ENCODE measurements at regions not wholly inside any gene's neighbourhood (a gene's known extent, or its start where the extent isn't known, plus 50 kb on each side); places are given as distances from the start of the nearest gene placed in this dataset.

GRCh38 chr7:41038211-41038610, 664.7 kb downstream of the INHBA start:
- intact Hi-C loops (cut with DNase I): no loop called here
- Histone ChIP-seq H3K4me3 (no peak overlapping the region), H3K27ac (no peak overlapping the region), H3K4me1 (replicated peaks) (no peaks in the 10 kb centered on the region), H3K27me3 (replicated peaks; ENCODE audit: insufficient read depth) (no peaks in the 10 kb centered on the region), H3K36me3 (no peaks in the 10 kb centered on the region), H3K9me3 (no peaks in the 10 kb centered on the region)
- no peak for DNase-seq (ENCODE audit: low spot score)
- TF ChIP-seq POLR2A (IDR thresholded peaks at IDR 0.05) (no peak), POLR2AphosphoS5 (IDR thresholded peaks at IDR 0.05) (no peak), CTCF (IDR thresholded peaks at IDR 0.05) (no peak)
- WGBS: 81% methylated on average over 5 of the region's 5 CpGs

GRCh38 chr7:41037691-41038090, 665.2 kb downstream of the INHBA start:
- H3K36me3 ChIP-seq: no peaks in the 10 kb centered on the region
- H3K9me3 ChIP-seq: no peaks in the 10 kb centered on the region
- DNase-seq (ENCODE audit: low spot score): no peak
- intact Hi-C loops (cut with DNase I): no loop called here
- no peaks in the 10 kb centered on the region for H3K4me1 ChIP-seq (replicated peaks)
- 93% methylated on average over 5 of the region's 5 CpGs for WGBS
- TF ChIP-seq POLR2A (IDR thresholded peaks at IDR 0.05) (no peak), POLR2AphosphoS5 (IDR thresholded peaks at IDR 0.05) (no peak), CTCF (IDR thresholded peaks at IDR 0.05) (no peak)
- no peak overlapping the region for H3K4me3 ChIP-seq
- no peak overlapping the region for H3K27ac ChIP-seq
- no peaks in the 10 kb centered on the region for H3K27me3 ChIP-seq (replicated peaks; ENCODE audit: insufficient read depth)

DNA sequence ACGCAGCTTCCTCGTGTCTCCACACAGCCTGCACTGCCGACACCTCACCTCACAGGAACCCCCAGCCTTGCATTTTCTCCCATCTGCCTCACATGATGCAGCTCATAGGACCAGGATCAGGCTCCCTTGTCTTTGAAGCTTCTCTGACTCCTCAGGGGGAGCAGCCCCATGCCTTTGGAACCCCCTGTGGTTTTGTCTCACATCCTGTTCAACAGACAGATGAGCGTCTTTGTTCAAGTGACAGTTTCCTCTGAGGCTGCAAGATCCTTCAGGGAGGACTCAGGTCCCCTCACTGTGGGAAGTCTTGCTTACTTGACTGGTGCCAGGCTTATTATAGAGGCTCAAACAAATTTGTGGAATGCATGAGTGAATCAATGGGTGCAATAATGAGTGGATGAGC, 667.1 kb downstream of the INHBA start:
- TF ChIP-seq POLR2A (IDR thresholded peaks at IDR 0.05) (no peak), POLR2AphosphoS5 (IDR thresholded peaks at IDR 0.05) (no peak), CTCF (IDR thresholded peaks at IDR 0.05) (no peak)
- no peaks in the 10 kb centered on the region for H3K27me3 ChIP-seq (replicated peaks; ENCODE audit: insufficient read depth)
- WGBS: 78% methylated on average over 4 of the region's 4 CpGs
- no peaks in the 10 kb centered on the region for H3K4me1 ChIP-seq (replicated peaks)
- no peak for DNase-seq (ENCODE audit: low spot score)
- intact Hi-C loops (cut with DNase I): no loop called here
- no peak overlapping the region for H3K4me3 ChIP-seq
- no peaks in the 10 kb centered on the region for H3K9me3 ChIP-seq
- no peaks in the 10 kb centered on the region for H3K36me3 ChIP-seq
- H3K27ac ChIP-seq: no peak overlapping the region

- Histone ChIP-seq H3K27ac (no peak overlapping the region), H3K4me1 (replicated peaks) (no peaks in the 10 kb centered on the region), H3K9me3 (no peaks in the 10 kb centered on the region), H3K27me3 (replicated peaks; ENCODE audit: insufficient read depth) (no peaks in the 10 kb centered on the region), H3K4me3 (no peak overlapping the region), H3K36me3 (no peaks in the 10 kb centered on the region)
- intact Hi-C loops (cut with DNase I): no loop called here
- TF ChIP-seq CTCF (IDR thresholded peaks at IDR 0.05) (no peak), POLR2A (IDR thresholded peaks at IDR 0.05) (no peak)
- no peak for DNase-seq (ENCODE audit: low spot score)
- WGBS: 91% methylated on average over 1 of the region's 1 CpG
Measured at GRCh38 chr7:41033500-41033899, 669.4 kb downstream of the INHBA start.

DNA sequence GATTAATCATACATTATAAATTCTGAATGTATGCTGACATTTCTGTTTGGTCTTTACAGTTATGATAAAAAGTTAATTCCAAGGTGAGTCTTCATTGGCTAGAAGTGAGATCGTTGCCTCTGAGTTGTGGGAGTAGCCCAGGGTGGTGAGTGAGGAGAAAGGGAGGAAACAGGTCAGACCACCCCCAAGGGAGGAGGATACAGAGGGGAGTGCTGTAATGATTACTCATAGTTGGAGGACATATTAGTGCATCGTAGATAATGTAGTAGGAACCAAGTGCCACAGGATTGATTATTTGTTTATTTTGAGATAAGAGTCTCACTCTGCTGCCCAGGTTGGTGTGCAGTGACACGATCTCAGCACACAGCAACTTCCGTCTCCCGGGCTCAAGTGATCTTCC, 672.2 kb downstream of the INHBA start:
- TF ChIP-seq POLR2A (IDR thresholded peaks at IDR 0.05) (no peak), CTCF (IDR thresholded peaks at IDR 0.05) (no peak), POLR2AphosphoS5 (IDR thresholded peaks at IDR 0.05) (no peak)
- no peak for DNase-seq (ENCODE audit: low spot score)
- no peak overlapping the region for H3K4me3 ChIP-seq
- H3K27me3 ChIP-seq (replicated peaks; ENCODE audit: insufficient read depth): no peaks in the 10 kb centered on the region
- no peak overlapping the region for H3K27ac ChIP-seq
- intact Hi-C loops (cut with DNase I): no loop called here
- WGBS: 78% methylated on average over 5 of the region's 5 CpGs
- no peaks in the 10 kb centered on the region for H3K4me1 ChIP-seq (replicated peaks)
- H3K9me3 ChIP-seq: no peaks in the 10 kb centered on the region
- no peaks in the 10 kb centered on the region for H3K36me3 ChIP-seq
